Embryonic facial prominence (tissue), 1 donor: ENCODE measurements at regions not wholly inside any gene's neighbourhood (a gene's known extent, or its start where the extent isn't known, plus 50 kb on each side); places are given as distances from the start of the nearest gene placed in this dataset.

Experiments
- DNase-seq: peaks from one replicate; pipeline ENCODE4 v3.0.0-alpha.2; 2016; ENCODE audit errors: extremely low spot score

- DNase-seq = no peak
Observed at GRCh38 chr7:108697254-108697653, 127.6 kb downstream of the DNAJB9 start.

- no peak for DNase-seq
Observed at GRCh38 chr7:108711611-108712010, 141.9 kb downstream of the DNAJB9 start.

GRCh38 chr7:108716783-108717182 lies 147.1 kb downstream of the DNAJB9 start:
- DNase-seq = no peak

GRCh38 chr7:108717781-108718180 lies 148.1 kb downstream of the DNAJB9 start:
- no peak for DNase-seq

GRCh38 chr7:108719631-108720030 lies 150.0 kb downstream of the DNAJB9 start:
- no peak for DNase-seq

- no peak for DNase-seq
Observed at GRCh38 chr7:108722561-108722960, 152.9 kb downstream of the DNAJB9 start.

- no peak for DNase-seq
Observed at GRCh38 chr7:108723381-108723814, 153.7 kb downstream of the DNAJB9 start.

GRCh38 chr7:108724251-108725100 lies 154.8 kb downstream of the DNAJB9 start:
- no peak for DNase-seq

GRCh38 chr7:108735814-108736213 lies 166.1 kb downstream of the DNAJB9 start:
- no peak for DNase-seq

GRCh38 chr7:108736221-108736891 lies 166.7 kb downstream of the DNAJB9 start:
- no peak for DNase-seq

- no peak for DNase-seq
Observed at GRCh38 chr7:108770981-108771745, 201.5 kb downstream of the DNAJB9 start.

GRCh38 chr7:108771853-108772252 lies 202.2 kb downstream of the DNAJB9 start:
- no peak for DNase-seq

- no peak for DNase-seq
Observed at GRCh38 chr7:108777966-108778365, 208.3 kb downstream of the DNAJB9 start.

GRCh38 chr7:108789451-108789850 lies 219.8 kb downstream of the DNAJB9 start:
- DNase-seq = no peak

GRCh38 chr7:108794466-108794865 lies 224.8 kb downstream of the DNAJB9 start:
- no peak for DNase-seq

- no peak for DNase-seq
Observed at GRCh38 chr7:108802650-108803049, 233.0 kb downstream of the DNAJB9 start.

- DNase-seq = no peak
Observed at GRCh38 chr7:108805808-108806397, 236.2 kb downstream of the DNAJB9 start.

- no peak for DNase-seq
Observed at GRCh38 chr7:108808549-108809266, 239.0 kb downstream of the DNAJB9 start.

- DNase-seq = no peak
Observed at GRCh38 chr7:108809356-108809755, 239.7 kb downstream of the DNAJB9 start.

GRCh38 chr7:108810756-108811385 lies 241.2 kb downstream of the DNAJB9 start:
- no peak for DNase-seq
